ENCODE measurements at regions not wholly inside any gene's neighbourhood (a gene's known extent, or its start where the extent isn't known, plus 50 kb on each side); places are given as distances from the start of the nearest gene placed in this dataset.

DNA sequence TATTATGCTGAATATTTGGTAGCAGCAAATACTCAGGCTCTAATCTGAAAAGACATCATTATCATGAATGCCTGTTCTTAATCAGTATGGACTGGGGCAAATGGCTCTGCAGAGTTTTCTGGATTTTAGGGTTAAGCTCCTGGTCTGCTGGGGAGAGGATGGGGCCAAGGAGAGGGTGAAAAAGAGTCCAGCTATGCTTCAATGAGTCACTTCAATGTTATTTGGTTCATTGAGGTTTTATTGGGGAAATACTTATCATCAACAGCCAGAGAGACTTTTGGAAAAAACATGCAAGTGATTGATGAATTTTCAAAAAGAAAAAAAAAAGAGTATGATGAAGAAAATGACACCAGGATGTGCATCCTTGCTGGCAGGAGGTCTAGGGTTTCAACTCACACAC is 278.3 kb downstream of the UQCRFS1 start:
- TF ChIP-seq, protein P1, sequence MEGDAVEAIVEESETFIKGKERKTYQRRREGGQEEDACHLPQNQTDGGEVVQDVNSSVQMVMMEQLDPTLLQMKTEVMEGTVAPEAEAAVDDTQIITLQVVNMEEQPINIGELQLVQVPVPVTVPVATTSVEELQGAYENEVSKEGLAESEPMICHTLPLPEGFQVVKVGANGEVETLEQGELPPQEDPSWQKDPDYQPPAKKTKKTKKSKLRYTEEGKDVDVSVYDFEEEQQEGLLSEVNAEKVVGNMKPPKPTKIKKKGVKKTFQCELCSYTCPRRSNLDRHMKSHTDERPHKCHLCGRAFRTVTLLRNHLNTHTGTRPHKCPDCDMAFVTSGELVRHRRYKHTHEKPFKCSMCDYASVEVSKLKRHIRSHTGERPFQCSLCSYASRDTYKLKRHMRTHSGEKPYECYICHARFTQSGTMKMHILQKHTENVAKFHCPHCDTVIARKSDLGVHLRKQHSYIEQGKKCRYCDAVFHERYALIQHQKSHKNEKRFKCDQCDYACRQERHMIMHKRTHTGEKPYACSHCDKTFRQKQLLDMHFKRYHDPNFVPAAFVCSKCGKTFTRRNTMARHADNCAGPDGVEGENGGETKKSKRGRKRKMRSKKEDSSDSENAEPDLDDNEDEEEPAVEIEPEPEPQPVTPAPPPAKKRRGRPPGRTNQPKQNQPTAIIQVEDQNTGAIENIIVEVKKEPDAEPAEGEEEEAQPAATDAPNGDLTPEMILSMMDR (IDR thresholded peaks at IDR 0.05) = no peak
- no peak for TF ChIP-seq POLR2A (IDR thresholded peaks at IDR 0.05)
